Astrocyte (in vitro differentiated cells and primary cell): ENCODE measurements at regions not wholly inside any gene's neighbourhood (a gene's known extent, or its start where the extent isn't known, plus 50 kb on each side); places are given as distances from the start of the nearest gene placed in this dataset.

ENCODE experiments used
- DNase-seq: peaks from one replicate; pipeline ENCODE4 v3.0.0-alpha.2; 2010; ENCODE audit warnings: low read depth
- FAIRE-seq: peaks from 2 replicates; lab custom pipeline; 2011; peaks lifted over from hg19 to GRCh38; lab: Jason Lieb, UNC
- H2AFZ ChIP-seq: 2 replicates; pipeline ENCODE4 v1.6.0; 2012; ENCODE audit warnings: low read depth, low read length, inconsistent platforms
- H3K27ac ChIP-seq: 2 replicates; pipeline ENCODE4 v1.5.1; 2011; ENCODE audit warnings: low read depth, low read length, inconsistent platforms
- H3K27me3 ChIP-seq: 2 replicates; pipeline ENCODE4 v1.6.0; 2011; ENCODE audit warnings: low read length, inconsistent platforms; ENCODE audit not compliant: insufficient read depth
- H3K36me3 ChIP-seq: 2 replicates; pipeline ENCODE4 v1.5.1; 2011; ENCODE audit warnings: low read length, inconsistent platforms; ENCODE audit not compliant: insufficient read depth
- H3K4me1 ChIP-seq: 2 replicates; pipeline ENCODE4 v1.5.1; 2011; ENCODE audit warnings: low read length, inconsistent platforms; ENCODE audit not compliant: insufficient read depth
- H3K4me2 ChIP-seq: 2 replicates; pipeline ENCODE4 v1.6.0; 2012; ENCODE audit warnings: low read length, inconsistent platforms
- H3K4me3 ChIP-seq: 2 replicates; pipeline ENCODE4 v1.5.1; 2011; ENCODE audit warnings: low read depth, mild to moderate bottlenecking, low read length, inconsistent platforms; ENCODE audit not compliant: insufficient read depth
- H3K79me2 ChIP-seq: 2 replicates; pipeline ENCODE4 v1.6.0; 2012; ENCODE audit warnings: mild to moderate bottlenecking, low read length, inconsistent platforms; ENCODE audit not compliant: insufficient read depth
- H3K9ac ChIP-seq: 2 replicates; pipeline ENCODE4 v1.6.0; 2012; ENCODE audit warnings: mild to moderate bottlenecking, low read length, inconsistent platforms
- H3K9me3 ChIP-seq: 2 replicates; pipeline ENCODE4 v1.5.1; 2012; ENCODE audit warnings: low read depth, mild to moderate bottlenecking, low read length, inconsistent platforms; ENCODE audit not compliant: insufficient read depth
- H4K20me1 ChIP-seq: 2 replicates; pipeline ENCODE4 v1.6.0; 2012; ENCODE audit warnings: low read length, inconsistent platforms; ENCODE audit not compliant: insufficient read depth
- H3K27ac Mint-ChIP-seq: one replicate; pipeline ENCODE4 v1.8.0; 2021; ENCODE audit warnings: mild to moderate bottlenecking, mixed read lengths; ENCODE audit not compliant: unreplicated experiment
- H3K27me3 Mint-ChIP-seq: one replicate; pipeline ENCODE4 v1.8.0; 2021; ENCODE audit warnings: low read depth, mixed read lengths; ENCODE audit not compliant: unreplicated experiment
- H3K36me3 Mint-ChIP-seq: one replicate; pipeline ENCODE4 v1.8.0; 2021; ENCODE audit warnings: low read depth, mixed read lengths; ENCODE audit not compliant: unreplicated experiment
- H3K4me1 Mint-ChIP-seq: one replicate; pipeline ENCODE4 v1.8.0; 2021; ENCODE audit warnings: low read depth, mixed read lengths; ENCODE audit not compliant: unreplicated experiment
- H3K4me3 Mint-ChIP-seq: one replicate; pipeline ENCODE4 v1.8.0; 2021; ENCODE audit warnings: mild to moderate bottlenecking, moderate library complexity, mixed read lengths; ENCODE audit not compliant: unreplicated experiment
- H3K9me3 Mint-ChIP-seq: one replicate; pipeline ENCODE4 v1.8.0; 2021; ENCODE audit warnings: mild to moderate bottlenecking, mixed read lengths; ENCODE audit not compliant: unreplicated experiment
- CTCF ChIP-seq: IDR thresholded peaks from 2 replicates; pipeline ENCODE4 v1.5.1; 2011; ENCODE audit warnings: low read depth, mild to moderate bottlenecking, inconsistent platforms, low read length, moderate library complexity; ENCODE audit not compliant: insufficient read depth
- EZH2 ChIP-seq: IDR thresholded peaks from 2 replicates; pipeline ENCODE4 v1.6.1; 2012; ENCODE audit warnings: mild to moderate bottlenecking, low read length, inconsistent platforms; ENCODE audit not compliant: insufficient read depth

GRCh38 chr15:91679447-91679846 is 174.1 kb upstream of the SLCO3A1 start:
- no peak overlapping the region for H2AFZ ChIP-seq
- H3K27ac Mint-ChIP-seq = no peak overlapping the region
- DNase-seq (no peak), FAIRE-seq (no peak)
- H3K36me3 ChIP-seq = no peaks in the 10 kb centered on the region
- H3K27me3 Mint-ChIP-seq = peaks cover 2% of the 10 kb centered on the region
- no peak overlapping the region for H3K4me2 ChIP-seq
- no peaks in the 10 kb centered on the region for H3K4me1 Mint-ChIP-seq
- no peak for TF ChIP-seq CTCF
- TF ChIP-seq EZH2 = no peak
- peaks cover 1% of the 10 kb centered on the region for H3K9me3 ChIP-seq
- no peak overlapping the region for H3K4me3 Mint-ChIP-seq
- H3K9ac ChIP-seq = no peak overlapping the region
- H3K36me3 Mint-ChIP-seq = no peaks in the 10 kb centered on the region
- H3K27me3 ChIP-seq = no peaks in the 10 kb centered on the region
- H3K9me3 Mint-ChIP-seq = peaks cover 2% of the 10 kb centered on the region
- H3K79me2 ChIP-seq = no peaks in the 10 kb centered on the region
- no peak overlapping the region for H3K4me3 ChIP-seq
- no peaks in the 10 kb centered on the region for H3K4me1 ChIP-seq
- no peaks in the 10 kb centered on the region for H4K20me1 ChIP-seq
- H3K27ac ChIP-seq = no peak overlapping the region

GRCh38 chr15:91685436-91685835 is 168.1 kb upstream of the SLCO3A1 start:
- H3K4me3 ChIP-seq = no peak overlapping the region
- no peak for TF ChIP-seq EZH2
- TF ChIP-seq CTCF = no peak
- no peaks in the 10 kb centered on the region for H3K36me3 Mint-ChIP-seq

GRCh38 chr15:91688811-91689210 is 164.7 kb upstream of the SLCO3A1 start:
- DNase-seq = no peak
- Histone ChIP-seq H3K9me3 (no peaks in the 10 kb centered on the region), H3K4me3 (no peak overlapping the region), H3K36me3 (no peaks in the 10 kb centered on the region), H4K20me1 (no peaks in the 10 kb centered on the region), H3K79me2 (no peaks in the 10 kb centered on the region), H3K9ac (no peak overlapping the region), H3K4me1 (peaks cover under 1% of the 10 kb centered on the region), H2AFZ (no peak overlapping the region), H3K4me2 (no peak overlapping the region), H3K27ac (no peak overlapping the region), H3K27me3 (no peaks in the 10 kb centered on the region)
- no peaks in the 10 kb centered on the region for H3K9me3 Mint-ChIP-seq
- H3K4me3 Mint-ChIP-seq = no peak overlapping the region
- no peaks in the 10 kb centered on the region for H3K36me3 Mint-ChIP-seq
- H3K27me3 Mint-ChIP-seq = no peaks in the 10 kb centered on the region
- H3K27ac Mint-ChIP-seq = no peak overlapping the region
- no peak for FAIRE-seq
- H3K4me1 Mint-ChIP-seq = peaks cover under 1% of the 10 kb centered on the region
- TF ChIP-seq EZH2 (no peak), CTCF (no peak)

More at GRCh38 chr15:91685436-91685835, 168.1 kb upstream of the SLCO3A1 start:
- Mint-ChIP-seq H3K27me3 (no peaks in the 10 kb centered on the region), H3K27ac (no peak overlapping the region), H3K9me3 (no peaks in the 10 kb centered on the region), H3K4me1 (no peaks in the 10 kb centered on the region), H3K4me3 (no peak overlapping the region)
- no peaks in the 10 kb centered on the region for H3K36me3 ChIP-seq
- H2AFZ ChIP-seq = no peak overlapping the region
- H3K27me3 ChIP-seq = no peaks in the 10 kb centered on the region
- H3K4me1 ChIP-seq = no peaks in the 10 kb centered on the region
- H3K27ac ChIP-seq = no peak overlapping the region
- H3K79me2 ChIP-seq = no peaks in the 10 kb centered on the region
- H4K20me1 ChIP-seq = no peaks in the 10 kb centered on the region
- H3K9me3 ChIP-seq = no peaks in the 10 kb centered on the region
- no peak overlapping the region for H3K9ac ChIP-seq
- H3K4me2 ChIP-seq = no peak overlapping the region
- FAIRE-seq (no peak), DNase-seq (no peak)
